ENCODE measurements at regions not wholly inside any gene's neighbourhood (a gene's known extent, or its start where the extent isn't known, plus 50 kb on each side); places are given as distances from the start of the nearest gene placed in this dataset.
"Not testable (repeated sequence)": the region's sequence is repeated elsewhere in the genome, so short reads cannot be mapped to it uniquely, and the experiment has no call there.

GRCh38 chr5:111946556-111946955 lies 189.6 kb upstream of the NREP start:
- DNase-seq (ENCODE audit: low read depth): no peak

- DNase-seq (ENCODE audit: low read depth): peak; percentile 18
Measured at GRCh38 chr5:111945535-111945934, 188.5 kb upstream of the NREP start.

- no peak for DNase-seq (ENCODE audit: low read depth)
Measured at GRCh38 chr5:111942661-111943401, 185.8 kb upstream of the NREP start.

- peak; percentile 36 for DNase-seq (ENCODE audit: low read depth)
Measured at GRCh38 chr5:111942201-111942600, 185.2 kb upstream of the NREP start.

- DNase-seq (ENCODE audit: low read depth): no peak
Measured at GRCh38 chr5:111937094-111937493, 180.1 kb upstream of the NREP start.

GRCh38 chr5:111935835-111936234 lies 178.8 kb upstream of the NREP start:
- peak; percentile 17 for DNase-seq (ENCODE audit: low read depth)

GRCh38 chr5:111935009-111935408 lies 178.0 kb upstream of the NREP start:
- DNase-seq (ENCODE audit: low read depth): no peak

- no peak for DNase-seq (ENCODE audit: low read depth)
Measured at GRCh38 chr5:111934511-111934910, 177.5 kb upstream of the NREP start.

GRCh38 chr5:111933086-111933485 lies 176.1 kb upstream of the NREP start:
- DNase-seq (ENCODE audit: low read depth): no peak

- DNase-seq (ENCODE audit: low read depth): peak; percentile 61
Measured at GRCh38 chr5:111932628-111933027, 175.6 kb upstream of the NREP start.

GRCh38 chr5:111932199-111932598 lies 175.2 kb upstream of the NREP start:
- peak; percentile 27 for DNase-seq (ENCODE audit: low read depth)

GRCh38 chr5:111931655-111932054 lies 174.7 kb upstream of the NREP start:
- peak; percentile 59 for DNase-seq (ENCODE audit: low read depth)

GRCh38 chr5:111930905-111931461 lies 174.0 kb upstream of the NREP start:
- no peak for DNase-seq (ENCODE audit: low read depth)

- no peak for DNase-seq (ENCODE audit: low read depth)
Measured at GRCh38 chr5:111930449-111930848, 173.5 kb upstream of the NREP start.

GRCh38 chr5:111929867-111930266 lies 172.9 kb upstream of the NREP start:
- DNase-seq (ENCODE audit: low read depth): peak; percentile 33

- DNase-seq (ENCODE audit: low read depth): peak; percentile 11
Measured at GRCh38 chr5:111929261-111929660, 172.3 kb upstream of the NREP start.

- DNase-seq (ENCODE audit: low read depth): peak; percentile 78
Measured at GRCh38 chr5:111928511-111928910, 171.5 kb upstream of the NREP start.

- DNase-seq (ENCODE audit: low read depth): peak; percentile 53
Measured at GRCh38 chr5:111927191-111927590, 170.2 kb upstream of the NREP start.

GRCh38 chr5:111926026-111926425 lies 169.0 kb upstream of the NREP start:
- DNase-seq (ENCODE audit: low read depth): no peak

- DNase-seq (ENCODE audit: low read depth): no peak
Measured at GRCh38 chr5:111922344-111922743, 165.3 kb upstream of the NREP start.

GRCh38 chr5:111921691-111922090 lies 164.7 kb upstream of the NREP start:
- not testable (repeated sequence) for DNase-seq (ENCODE audit: low read depth)

- DNase-seq (ENCODE audit: low read depth): no peak
Measured at GRCh38 chr5:111914966-111915636, 158.1 kb upstream of the NREP start.

GRCh38 chr5:111902436-111902835 lies 145.4 kb upstream of the NREP start:
- no peak for DNase-seq (ENCODE audit: low read depth)

All from myocyte (in vitro differentiated cells).